H1 (cell line): ENCODE measurements at regions not wholly inside any gene's neighbourhood (a gene's known extent, or its start where the extent isn't known, plus 50 kb on each side); places are given as distances from the start of the nearest gene placed in this dataset.

Experiments used
- CREB1 ChIP-seq: IDR thresholded peaks from 2 replicates; pipeline ENCODE4 v1.6.1; 2012; ENCODE audit warnings: inconsistent platforms
- EGR1 ChIP-seq: IDR thresholded peaks from 2 replicates; pipeline ENCODE4 v1.6.1; 2011; ENCODE audit warnings: low read depth, low read length, borderline replicate concordance
- FOSL1 ChIP-seq: IDR thresholded peaks from 2 replicates; pipeline ENCODE4 v1.6.1; 2011; ENCODE audit warnings: mild to moderate bottlenecking, low read depth, low read length, moderate library complexity; ENCODE audit not compliant: insufficient read depth
- NRF1 ChIP-seq: IDR thresholded peaks from 2 replicates; pipeline ENCODE4 v1.6.1; 2011; ENCODE audit warnings: mild to moderate bottlenecking, low read depth, low read length, improper control_type of control experiment
- RFX5 ChIP-seq: IDR thresholded peaks from 2 replicates; pipeline ENCODE4 v1.6.1; 2011; ENCODE audit warnings: low read depth, low read length, improper control_type of control experiment, borderline replicate concordance
- SUZ12 ChIP-seq: fragments of 200-600 bp; sonication (generic); IDR thresholded peaks from 2 replicates; pipeline ENCODE4 v1.6.1; 2012; ENCODE audit warnings: mild to moderate bottlenecking, inconsistent platforms, low read length, moderate library complexity, mixed read lengths

- TF ChIP-seq NRF1 (no peak), CREB1 (no peak), FOSL1 (no peak), SUZ12 (no peak), EGR1 (no peak), RFX5 (no peak)
These were observed 176.2 kb downstream of the ADGRL4 start (continued) for GRCh38 chr1:78830321-78830720.
